ENCODE measurements at regions not wholly inside any gene's neighbourhood (a gene's known extent, or its start where the extent isn't known, plus 50 kb on each side); places are given as distances from the start of the nearest gene placed in this dataset.
"Not testable (repeated sequence)": the region's sequence is repeated elsewhere in the genome, so short reads cannot be mapped to it uniquely, and the experiment has no call there.

DNA sequence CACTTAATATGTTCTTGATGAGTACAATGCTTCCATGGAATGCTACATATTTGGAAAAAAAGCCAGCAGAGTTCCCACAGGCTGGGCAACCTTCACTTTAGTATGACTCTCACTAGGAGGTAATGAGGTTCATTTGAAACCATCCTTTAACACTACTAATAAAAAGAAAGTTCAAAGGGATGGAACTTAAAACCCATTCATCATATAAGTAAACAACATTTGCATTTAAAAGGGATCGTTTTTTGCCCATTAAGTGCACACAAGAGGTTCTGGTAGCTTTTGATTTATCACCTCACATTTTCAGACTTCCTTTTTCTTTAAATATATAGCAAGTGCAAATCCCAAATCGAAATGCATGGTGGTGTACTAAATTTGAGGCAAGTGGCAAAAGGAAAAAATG lies 270.8 kb upstream of the DCC start:
- no peak for DNase-seq (ENCODE audit: low read depth)

- DNase-seq (ENCODE audit: low read depth): no peak
Measured at GRCh38 chr18:52070291-52070756, 269.7 kb upstream of the DCC start.

DNA sequence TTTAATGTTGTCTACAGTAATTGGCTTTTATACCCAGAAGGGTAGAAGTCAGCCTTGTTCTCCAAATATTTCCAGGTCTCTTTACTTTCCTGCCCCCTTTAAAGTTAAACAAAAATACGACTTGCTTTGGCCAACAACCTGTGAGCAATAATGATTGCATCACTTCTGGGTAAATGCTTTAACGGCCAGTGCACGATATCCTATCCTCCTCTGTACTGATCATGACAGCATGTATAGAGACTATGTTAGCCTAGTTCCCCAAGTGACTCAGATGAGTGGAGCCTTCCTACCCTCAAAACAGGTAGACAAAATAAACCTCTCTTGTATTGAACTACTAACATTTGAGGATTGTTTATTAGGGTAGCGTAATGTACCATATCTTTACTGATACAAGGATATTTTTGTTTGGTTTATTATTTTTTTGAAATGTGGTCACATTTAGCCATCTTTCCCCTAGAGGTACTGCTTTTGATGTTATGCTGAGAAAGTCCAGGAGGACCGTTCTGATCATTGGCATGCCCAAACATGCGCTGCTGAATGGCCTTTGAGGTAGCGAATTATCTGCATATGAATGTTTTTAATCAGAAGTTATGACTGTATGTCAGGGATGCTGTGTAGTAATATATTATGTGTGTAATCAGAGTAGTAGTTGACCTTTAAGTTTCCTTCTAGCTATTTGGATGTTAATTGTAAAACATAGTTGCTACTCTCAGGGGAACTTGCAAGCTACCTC lies 262.6 kb upstream of the DCC start:
- DNase-seq (ENCODE audit: low read depth): no peak

GRCh38 chr18:52082246-52082645 lies 257.8 kb upstream of the DCC start:
- DNase-seq (ENCODE audit: low read depth): no peak

- no peak for DNase-seq (ENCODE audit: low read depth)
Measured at GRCh38 chr18:52087140-52087539, 252.9 kb upstream of the DCC start.

DNA sequence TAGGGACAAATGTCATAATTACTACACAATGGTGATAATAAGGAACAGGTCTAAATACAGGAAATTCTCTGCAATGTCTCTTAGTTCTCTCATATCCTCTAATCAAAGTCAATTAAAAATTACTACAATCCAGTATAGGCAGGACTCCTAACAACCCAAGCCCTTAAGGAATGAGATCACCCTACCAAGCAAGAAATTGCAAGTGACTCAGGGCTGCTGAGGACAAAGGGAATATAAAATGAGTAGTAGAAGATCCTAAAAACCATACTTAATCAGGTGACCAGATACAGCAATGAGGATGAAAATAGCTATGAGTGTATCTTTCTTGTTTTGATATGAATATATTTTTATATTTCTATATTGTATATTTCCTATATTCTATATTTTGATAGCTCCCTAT lies 250.0 kb upstream of the DCC start:
- DNase-seq (ENCODE audit: low read depth): no peak

GRCh38 chr18:52093171-52093570 lies 246.8 kb upstream of the DCC start:
- DNase-seq (ENCODE audit: low read depth): no peak

GRCh38 chr18:52118684-52119083 lies 221.3 kb upstream of the DCC start:
- no peak for DNase-seq (ENCODE audit: low read depth)

GRCh38 chr18:52130624-52131301 lies 209.2 kb upstream of the DCC start:
- DNase-seq (ENCODE audit: low read depth): no peak

DNA sequence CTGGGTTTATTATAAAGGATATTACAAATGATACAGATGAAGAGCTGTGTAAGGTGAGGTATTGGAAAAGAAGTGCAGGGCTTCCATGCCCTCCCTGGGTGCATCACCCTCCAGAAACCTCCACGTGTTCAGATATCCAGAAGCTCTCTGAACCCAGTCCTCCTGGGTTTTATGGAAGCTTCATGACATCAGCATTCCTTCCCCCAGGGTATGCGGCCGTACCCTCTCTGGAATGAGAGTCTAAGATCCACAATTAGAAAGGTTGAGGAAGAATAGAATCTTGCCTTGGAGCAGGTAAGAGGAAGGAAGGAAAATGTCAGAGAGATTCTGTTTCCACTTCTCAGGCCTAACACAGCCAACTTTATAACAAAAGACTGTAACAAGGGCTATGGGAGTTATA lies 208.2 kb upstream of the DCC start:
- DNase-seq (ENCODE audit: low read depth): no peak

- DNase-seq (ENCODE audit: low read depth): no peak
Measured at GRCh38 chr18:52136532-52136931, 203.5 kb upstream of the DCC start.

- no peak for DNase-seq (ENCODE audit: low read depth)
Measured at GRCh38 chr18:52140986-52141385, 199.0 kb upstream of the DCC start.

- no peak for DNase-seq (ENCODE audit: low read depth)
Measured at GRCh38 chr18:52150050-52150449, 189.9 kb upstream of the DCC start.

DNA sequence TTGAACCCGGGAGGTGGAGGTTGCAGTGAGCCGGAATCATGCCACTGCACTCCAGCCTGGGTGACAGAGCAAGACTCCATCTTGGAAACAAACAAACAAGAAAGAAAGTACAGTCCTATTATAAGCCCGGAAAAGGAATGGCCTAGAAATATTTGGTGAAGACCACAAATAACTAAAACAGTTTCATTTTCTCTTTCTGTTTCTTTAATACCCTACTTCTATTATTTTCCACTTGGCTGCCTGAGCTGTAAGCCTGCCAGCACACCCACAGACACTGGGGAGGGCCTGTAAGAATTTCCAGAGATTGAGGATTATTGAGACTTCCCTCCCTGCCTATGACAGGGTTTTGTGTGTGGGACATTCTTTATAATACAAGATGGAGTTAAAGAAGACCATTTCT lies 188.0 kb upstream of the DCC start:
- DNase-seq (ENCODE audit: low read depth): no peak

- no peak for DNase-seq (ENCODE audit: low read depth)
Measured at GRCh38 chr18:52156166-52156565, 183.8 kb upstream of the DCC start.

DNA sequence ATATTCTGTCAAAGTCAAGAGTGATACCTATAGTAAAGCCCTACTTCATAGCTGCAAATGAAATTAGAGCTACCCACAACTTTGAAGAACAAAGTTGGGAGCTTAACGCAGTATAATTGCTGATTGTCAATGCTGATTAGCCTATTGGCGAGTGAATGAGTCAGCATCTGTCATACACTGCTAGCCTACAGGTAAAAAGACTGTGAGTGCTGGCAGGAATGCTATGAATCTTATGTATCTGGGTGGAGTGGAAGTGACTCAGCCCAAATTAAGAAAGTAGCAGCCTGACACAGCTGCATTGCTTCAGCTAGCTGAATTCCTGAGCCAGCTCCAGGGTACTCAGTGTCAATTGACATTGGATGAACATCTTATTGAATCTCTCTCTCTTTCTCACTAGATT lies 179.4 kb upstream of the DCC start:
- DNase-seq (ENCODE audit: low read depth): no peak

GRCh38 chr18:52163478-52163877 lies 176.5 kb upstream of the DCC start:
- DNase-seq (ENCODE audit: low read depth): no peak

GRCh38 chr18:52168131-52168530 lies 171.9 kb upstream of the DCC start:
- DNase-seq (ENCODE audit: low read depth): not testable (repeated sequence)

GRCh38 chr18:52174220-52174619 lies 165.8 kb upstream of the DCC start:
- no peak for DNase-seq (ENCODE audit: low read depth)

- DNase-seq (ENCODE audit: low read depth): no peak
Measured at GRCh38 chr18:52175406-52175805, 164.6 kb upstream of the DCC start.

DNA sequence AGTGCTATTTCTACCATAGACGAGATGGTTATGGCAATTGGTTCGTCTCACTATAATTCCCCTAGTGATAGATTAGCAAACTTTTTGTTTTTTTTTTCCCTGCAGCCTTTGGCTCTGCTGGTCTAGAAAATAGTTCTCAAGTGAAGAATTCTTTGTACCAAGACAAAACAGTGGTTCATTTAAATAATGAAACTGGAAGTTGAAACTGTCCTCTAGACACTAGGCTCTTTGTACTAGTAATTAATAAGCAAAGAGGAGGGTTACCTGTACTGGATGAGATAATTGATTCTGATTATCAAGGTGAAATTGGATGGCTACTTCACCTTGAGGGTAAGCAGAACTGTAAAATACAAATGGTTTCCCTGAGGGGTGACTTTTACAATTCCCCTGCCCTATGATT lies 156.9 kb upstream of the DCC start:
- DNase-seq (ENCODE audit: low read depth): no peak

DNA sequence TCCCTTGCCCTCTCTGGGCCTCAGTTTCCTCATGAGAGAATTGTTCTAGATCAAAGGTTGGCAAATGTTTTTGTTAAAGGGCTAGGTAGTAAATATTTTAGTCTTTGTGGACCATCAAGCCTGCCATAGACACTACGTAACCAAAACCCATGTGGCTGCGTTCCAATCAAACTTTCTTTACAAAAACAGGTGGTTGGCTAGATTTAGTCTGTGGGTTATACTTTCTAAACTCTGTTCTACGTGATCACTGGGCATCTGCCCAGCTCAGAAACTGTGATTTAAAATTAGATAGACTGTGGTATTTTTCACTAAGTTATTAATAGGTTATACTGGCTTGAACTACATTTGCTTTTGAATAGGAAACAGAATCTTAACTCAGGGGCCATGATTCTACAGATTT lies 149.8 kb upstream of the DCC start:
- no peak for DNase-seq (ENCODE audit: low read depth)

DNA sequence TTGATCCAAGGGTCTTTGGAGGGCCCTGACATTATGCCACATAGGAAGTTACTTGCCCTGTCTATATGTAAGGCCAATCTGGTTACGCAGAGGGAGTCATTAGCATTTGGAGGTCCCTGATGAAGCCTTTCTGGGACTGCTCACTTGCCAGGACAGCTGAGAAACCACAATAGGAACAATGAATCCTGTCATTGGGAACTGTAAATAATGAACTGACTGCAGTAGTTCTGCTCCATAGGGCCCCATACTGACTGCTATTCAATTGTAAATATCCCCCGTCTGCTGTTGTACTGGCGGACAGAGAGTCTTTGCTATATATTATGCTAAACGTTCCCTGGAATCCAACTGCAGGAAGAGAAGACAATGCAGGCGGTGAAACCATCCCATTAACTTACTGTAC lies 149.4 kb upstream of the DCC start:
- no peak for DNase-seq (ENCODE audit: low read depth)

DNA sequence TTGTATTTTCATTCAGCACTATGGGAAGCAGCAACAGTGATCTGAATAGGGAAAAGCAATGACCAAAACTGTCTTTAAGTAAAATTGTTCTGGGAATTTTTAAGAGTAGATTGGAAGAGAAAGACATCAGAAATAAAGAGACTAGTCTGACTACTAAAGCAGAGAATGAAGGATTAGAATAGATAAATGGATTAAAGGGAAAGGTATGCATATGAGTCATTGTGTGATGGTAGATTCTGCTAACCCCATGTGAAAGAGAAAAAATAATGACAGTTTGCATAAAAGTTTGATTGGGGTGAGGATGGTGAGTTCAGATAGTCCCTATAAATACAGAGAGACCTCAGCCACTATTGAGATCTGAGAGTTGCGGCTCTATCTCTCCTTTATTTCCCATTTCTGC lies 139.6 kb upstream of the DCC start:
- DNase-seq (ENCODE audit: low read depth): no peak
